GM06990 (cell line): ENCODE measurements at regions not wholly inside any gene's neighbourhood (a gene's known extent, or its start where the extent isn't known, plus 50 kb on each side); places are given as distances from the start of the nearest gene placed in this dataset.

Experiments
- DNase-seq: peaks from one replicate; pipeline ENCODE4 v3.0.0-alpha.2; 2011; ENCODE audit not compliant: insufficient read length; ENCODE audit errors: extremely low read depth
- H3K27me3 ChIP-seq: replicated peaks from 2 replicates; pipeline ENCODE4 v1.6.0; 2011; ENCODE audit warnings: low read length; ENCODE audit not compliant: control insufficient read depth, insufficient read depth
- H3K36me3 ChIP-seq: 2 replicates; pipeline ENCODE4 v1.5.1; 2011; ENCODE audit warnings: low read length; ENCODE audit not compliant: control insufficient read depth, insufficient read depth
- H3K4me3 ChIP-seq: replicated peaks from 2 replicates; pipeline ENCODE4 v1.5.1; 2011; ENCODE audit warnings: low read depth, mild to moderate bottlenecking, control low read depth, low read length
- TF ChIP-seq, protein P1 (sequence below): IDR thresholded peaks from 2 replicates; pipeline ENCODE4 v1.5.1; 2011; ENCODE audit warnings: low read length, control low read depth, mild to moderate bottlenecking, inconsistent platforms; ENCODE audit not compliant: insufficient read depth, poor library complexity, severe bottlenecking

DNA sequence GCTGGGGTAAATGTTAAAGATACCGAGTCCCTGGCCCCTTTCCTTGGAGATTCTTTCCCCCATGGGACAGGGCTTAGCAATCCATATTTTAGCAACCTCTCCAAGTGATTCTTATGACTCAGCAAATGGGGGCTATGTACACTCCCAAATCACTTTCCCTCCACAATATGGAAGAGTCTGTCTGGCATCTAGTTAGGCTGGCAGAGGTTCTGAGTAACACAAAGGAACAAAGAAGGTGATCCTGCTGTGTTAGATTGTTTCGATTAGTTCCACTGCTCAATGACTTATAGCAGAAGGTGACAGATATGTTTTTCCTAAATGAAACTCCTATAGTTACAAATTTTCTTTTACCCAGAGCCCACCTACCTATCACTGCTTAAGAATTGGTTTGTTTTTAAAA is 154.0 kb upstream of the SYT13 start:
- no peaks in the 10 kb centered on the region for H3K27me3 ChIP-seq

GRCh38 chr11:45436966-45437365 is 150.8 kb upstream of the SYT13 start:
- no peak overlapping the region for H3K4me3 ChIP-seq
- TF ChIP-seq, protein P1, sequence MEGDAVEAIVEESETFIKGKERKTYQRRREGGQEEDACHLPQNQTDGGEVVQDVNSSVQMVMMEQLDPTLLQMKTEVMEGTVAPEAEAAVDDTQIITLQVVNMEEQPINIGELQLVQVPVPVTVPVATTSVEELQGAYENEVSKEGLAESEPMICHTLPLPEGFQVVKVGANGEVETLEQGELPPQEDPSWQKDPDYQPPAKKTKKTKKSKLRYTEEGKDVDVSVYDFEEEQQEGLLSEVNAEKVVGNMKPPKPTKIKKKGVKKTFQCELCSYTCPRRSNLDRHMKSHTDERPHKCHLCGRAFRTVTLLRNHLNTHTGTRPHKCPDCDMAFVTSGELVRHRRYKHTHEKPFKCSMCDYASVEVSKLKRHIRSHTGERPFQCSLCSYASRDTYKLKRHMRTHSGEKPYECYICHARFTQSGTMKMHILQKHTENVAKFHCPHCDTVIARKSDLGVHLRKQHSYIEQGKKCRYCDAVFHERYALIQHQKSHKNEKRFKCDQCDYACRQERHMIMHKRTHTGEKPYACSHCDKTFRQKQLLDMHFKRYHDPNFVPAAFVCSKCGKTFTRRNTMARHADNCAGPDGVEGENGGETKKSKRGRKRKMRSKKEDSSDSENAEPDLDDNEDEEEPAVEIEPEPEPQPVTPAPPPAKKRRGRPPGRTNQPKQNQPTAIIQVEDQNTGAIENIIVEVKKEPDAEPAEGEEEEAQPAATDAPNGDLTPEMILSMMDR, result no peak
- H3K36me3 ChIP-seq, result no peaks in the 10 kb centered on the region
- H3K27me3 ChIP-seq, result no peaks in the 10 kb centered on the region
- no peak for DNase-seq

More for the DNA sequence above, 154.0 kb upstream of the SYT13 start:
- H3K36me3 ChIP-seq, result no peaks in the 10 kb centered on the region
- no peak for DNase-seq
- H3K4me3 ChIP-seq, result no peak overlapping the region
- TF ChIP-seq, protein P1, result no peak

- no peak for DNase-seq
- Histone ChIP-seq H3K27me3 (no peaks in the 10 kb centered on the region), H3K36me3 (no peaks in the 10 kb centered on the region), H3K4me3 (no peak overlapping the region)
- TF ChIP-seq, protein P1, result no peak
Measured at GRCh38 chr11:45436118-45436517, 150.0 kb upstream of the SYT13 start.

DNA sequence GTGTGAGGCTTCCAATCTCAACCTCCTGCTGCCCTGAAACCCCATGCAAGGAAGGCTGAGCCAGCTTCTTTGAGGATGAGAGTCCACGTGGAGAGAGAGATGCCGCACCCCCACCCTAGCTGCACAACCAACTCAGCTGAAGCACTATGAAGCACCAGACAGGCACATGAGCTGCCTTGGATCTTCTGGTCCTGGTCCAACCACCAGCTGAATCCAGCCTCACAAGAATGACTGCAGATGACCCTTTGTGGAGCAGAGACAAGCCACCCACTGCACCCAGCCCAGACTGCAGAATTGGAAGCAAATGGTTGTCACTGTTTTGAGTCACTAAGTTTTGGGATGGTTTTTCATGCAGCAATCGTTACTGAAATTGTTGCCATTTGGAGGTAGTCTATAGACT is 149.6 kb upstream of the SYT13 start:
- TF ChIP-seq, protein P1, result no peak
- Histone ChIP-seq H3K4me3 (no peak overlapping the region), H3K27me3 (no peaks in the 10 kb centered on the region), H3K36me3 (no peaks in the 10 kb centered on the region)
- DNase-seq, result no peak

GRCh38 chr11:45432910-45433309 is 146.8 kb upstream of the SYT13 start:
- no peaks in the 10 kb centered on the region; the same call in none of the 2 replicates for H3K27me3 ChIP-seq
- no peaks in the 10 kb centered on the region for H3K36me3 ChIP-seq

More at GRCh38 chr11:45432910-45433309, 146.8 kb upstream of the SYT13 start:
- TF ChIP-seq, protein P1, result no peak
- no peak overlapping the region for H3K4me3 ChIP-seq
- DNase-seq, result no peak
